HCT116 (cell line): ENCODE measurements at regions not wholly inside any gene's neighbourhood (a gene's known extent, or its start where the extent isn't known, plus 50 kb on each side); places are given as distances from the start of the nearest gene placed in this dataset.

Source experiments
- ATAC-seq: fragments of 200-7000 bp; cut with Tn5 transposase; 2 replicates; pipeline ENCODE4 v1.9.1; 2020; ENCODE audit warnings: mild to moderate bottlenecking, moderate library complexity
- BruUV-seq: library from RNA; stranded (reverse); fragments of 400-500 nt; replicated peaks from 2 replicates; lab custom pipeline; 2021; lab: Mats Ljungman, UMichigan
- CTCF ChIA-PET: fragments of 300-600 bp; sonication (Branson Sonifier 250); formaldehyde crosslinking; loops from one replicate; lab custom pipeline; 2021; ENCODE audit warnings: antibody characterized with exemption; lab: Charles Lee
- POLR2A ChIA-PET: fragments of 300-600, 350-600 bp; sonication (Branson Sonifier 250); formaldehyde crosslinking; loops from one replicate; lab custom pipeline; 2021; ENCODE audit warnings: antibody characterized with exemption; lab: Charles Lee
- RAD21 ChIA-PET, 2 experiments: fragments of 300-600 bp; sonication (Branson Sonifier 250); formaldehyde crosslinking; loops; one replicate each; lab custom pipeline; 2023; ENCODE audit warnings: low total read pairs in 2 of 2; ENCODE audit not compliant: uncharacterized antibody in 2 of 2, unreplicated experiment in 2 of 2, low non-redundant PET in 1 of 2; lab: Charles Lee
- DNase-seq: peaks from one replicate; pipeline ENCODE4 v3.0.0-alpha.2; 2010; ENCODE audit warnings: low read depth, low spot score
- H2AFZ ChIP-seq: fragments of 200-600 bp; shearing (Covaris generic), sonication (generic); 2 replicates; pipeline ENCODE4 v1.6.1; 2017; ENCODE audit warnings: low read depth, mixed run types, mixed read lengths, antibody characterized with exemption, low read length; ENCODE audit not compliant: poor library complexity, severe bottlenecking
- H3K27ac ChIP-seq: 2 replicates; pipeline ENCODE4 v1.5.1; 2012; ENCODE audit warnings: low read depth, low read length
- H3K27me3 ChIP-seq: fragments of 200-600 bp; sonication (generic); 2 replicates; pipeline ENCODE4 v1.6.1; 2016; ENCODE audit warnings: mixed run types, low read length, mixed read lengths; ENCODE audit not compliant: insufficient read depth
- H3K36me3 ChIP-seq, 2 experiments: fragments of 200-500 bp in 1 of 2; fragments of 200-600 bp in 1 of 2; sonication (Bioruptor generic) in 1 of 2; sonication (generic) in 1 of 2; 2 replicates each; pipeline versions ENCODE4 v1.5.1 to v1.6.1; 2014 to 2016; ENCODE audit warnings: low read length in 2 of 2, inconsistent platforms in 1 of 2, mixed read lengths in 1 of 2, mixed run types in 1 of 2; ENCODE audit not compliant: insufficient read depth in 2 of 2, control insufficient read depth in 1 of 2
- H3K4me1 ChIP-seq, 2 experiments: fragments of 200-600 bp in 1 of 2; sonication (generic) in 1 of 2; 2 replicates each; pipeline versions ENCODE4 v1.5.1 to v1.6.1; 2012 to 2017; ENCODE audit warnings: low read length in 2 of 2, inconsistent platforms in 1 of 2, mild to moderate bottlenecking in 1 of 2, mixed read lengths in 1 of 2, mixed run types in 1 of 2, moderate library complexity in 1 of 2; ENCODE audit not compliant: insufficient read depth in 2 of 2, control insufficient read depth in 1 of 2
- H3K4me2 ChIP-seq: fragments of 200-600 bp; sonication (generic); 2 replicates; pipeline ENCODE4 v1.6.1; 2017; ENCODE audit warnings: mixed run types, low read length, mixed read lengths
- H3K4me3 ChIP-seq, 2 experiments: fragments of 200-600 bp in 1 of 2; sonication (generic) in 1 of 2; replicated peaks in 1 of 2; 2 replicates each; pipeline ENCODE4 v1.5.1; 2011 to 2016; ENCODE audit warnings: low read length in 2 of 2, control low read depth in 1 of 2, low read depth in 1 of 2, mild to moderate bottlenecking in 1 of 2, mixed read lengths in 1 of 2, mixed run types in 1 of 2
- H3K79me2 ChIP-seq: fragments of 200-600 bp; sonication (generic); 2 replicates; pipeline ENCODE4 v1.6.1; 2017; ENCODE audit warnings: mild to moderate bottlenecking, mixed run types, low read length, moderate library complexity, mixed read lengths; ENCODE audit not compliant: insufficient read depth
- H3K9ac ChIP-seq: fragments of 200-600 bp; sonication (generic); 2 replicates; pipeline ENCODE4 v1.6.1; 2016; ENCODE audit warnings: low read length, mixed read lengths
- H3K9me2 ChIP-seq: fragments of 200-600 bp; sonication (generic), shearing (Covaris generic); 2 replicates; pipeline ENCODE4 v1.6.1; 2017; ENCODE audit warnings: mixed run types, mild to moderate bottlenecking, moderate library complexity; ENCODE audit not compliant: insufficient read depth
- H3K9me3 ChIP-seq, 2 experiments: fragments of 200-500 bp in 1 of 2; fragments of 200-600 bp in 1 of 2; sonication (Bioruptor generic) in 1 of 2; sonication (generic) in 1 of 2; 2 replicates each; pipeline ENCODE4 v1.6.1; 2014 to 2017; ENCODE audit warnings: low read length in 2 of 2, mixed read lengths in 2 of 2, inconsistent platforms in 1 of 2, low read depth in 1 of 2, mild to moderate bottlenecking in 1 of 2, mixed run types in 1 of 2, moderate library complexity in 1 of 2; ENCODE audit not compliant: control insufficient read depth in 1 of 2, insufficient read depth in 1 of 2
- H4K20me1 ChIP-seq: fragments of 200-600 bp; sonication (generic), shearing (Covaris generic); 2 replicates; pipeline ENCODE4 v1.6.1; 2017; ENCODE audit warnings: mixed run types, mild to moderate bottlenecking, moderate library complexity; ENCODE audit not compliant: insufficient read depth
- CEBPB ChIP-seq: IDR thresholded peaks from 2 replicates; pipeline ENCODE4 v1.6.1; 2012; ENCODE audit warnings: low read depth
- EGR1 ChIP-seq: IDR thresholded peaks from 2 replicates; pipeline ENCODE4 v1.6.1; 2012; ENCODE audit warnings: low read depth
- FOSL1 ChIP-seq: IDR thresholded peaks from 2 replicates; pipeline ENCODE4 v1.6.1; 2012; ENCODE audit warnings: low read depth
- POLR2A ChIP-seq: IDR thresholded peaks from 2 replicates; pipeline ENCODE4 v1.7.0; 2011; ENCODE audit warnings: borderline replicate concordance; ENCODE audit not compliant: insufficient read depth, insufficient read length; ENCODE audit errors: extremely low read depth
- POLR2AphosphoS5 ChIP-seq: IDR thresholded peaks from 2 replicates; pipeline ENCODE4 v1.6.1; 2011; ENCODE audit warnings: mild to moderate bottlenecking, low read depth, low read length, moderate library complexity
- RAD21 ChIP-seq: IDR thresholded peaks from 2 replicates; pipeline ENCODE4 v1.6.1; 2012; ENCODE audit warnings: low read depth, mild to moderate bottlenecking
- SIN3A ChIP-seq: IDR thresholded peaks from 2 replicates; pipeline ENCODE4 v1.6.1; 2012; ENCODE audit warnings: low read depth
- SP1 ChIP-seq: IDR thresholded peaks from 2 replicates; pipeline ENCODE4 v1.6.1; 2012; ENCODE audit warnings: low read depth
- SRF ChIP-seq: IDR thresholded peaks from 2 replicates; pipeline ENCODE4 v1.6.1; 2012; ENCODE audit warnings: low read depth
- TCF7L2 ChIP-seq: IDR thresholded peaks from 2 replicates; pipeline ENCODE4 v1.7.0; 2011; ENCODE audit warnings: borderline replicate concordance, inconsistent platforms; ENCODE audit not compliant: insufficient read depth, insufficient read length; ENCODE audit errors: extremely low read depth
- ZFX ChIP-seq: fragments of 450-650 bp; IDR thresholded peaks from 2 replicates; pipeline ENCODE4 v1.6.1; 2017
- ZNF274 ChIP-seq: fragments of 200-500 bp; sonication (Bioruptor generic); IDR thresholded peaks from 2 replicates; pipeline ENCODE4 v1.6.1; 2014; ENCODE audit warnings: mild to moderate bottlenecking, low read depth, low read length, inconsistent platforms
- intact Hi-C: fragments of 100-400 bp; cut with micrococcal nuclease; formaldehyde crosslinking; loops from 2 replicates; pipeline ENCODE4 v1.10.0; 2022
- TF ChIP-seq, protein P1 (sequence below): IDR thresholded peaks from 2 replicates; pipeline ENCODE4 v1.6.1; 2012
- TF ChIP-seq, protein P2 (sequence below), 3 experiments: fragments of 200-600 bp in 1 of 3; sonication (generic) in 1 of 3; IDR thresholded peaks in 2 of 3; conservative IDR thresholded peaks in 1 of 3; 2 replicates each; pipeline ENCODE4 v1.5.1; 2012 to 2017; ENCODE audit warnings: low read depth in 2 of 3, low read length in 2 of 3, antibody characterized with exemption in 1 of 3, borderline replicate concordance in 1 of 3, control low read depth in 1 of 3, mild to moderate bottlenecking in 1 of 3, mixed read lengths in 1 of 3, mixed run types in 1 of 3, moderate library complexity in 1 of 3; ENCODE audit not compliant: insufficient read depth in 1 of 3
- TF ChIP-seq, protein P3 (sequence below): IDR thresholded peaks from 2 replicates; pipeline ENCODE4 v1.6.1; 2012; ENCODE audit warnings: low read depth

DNA sequence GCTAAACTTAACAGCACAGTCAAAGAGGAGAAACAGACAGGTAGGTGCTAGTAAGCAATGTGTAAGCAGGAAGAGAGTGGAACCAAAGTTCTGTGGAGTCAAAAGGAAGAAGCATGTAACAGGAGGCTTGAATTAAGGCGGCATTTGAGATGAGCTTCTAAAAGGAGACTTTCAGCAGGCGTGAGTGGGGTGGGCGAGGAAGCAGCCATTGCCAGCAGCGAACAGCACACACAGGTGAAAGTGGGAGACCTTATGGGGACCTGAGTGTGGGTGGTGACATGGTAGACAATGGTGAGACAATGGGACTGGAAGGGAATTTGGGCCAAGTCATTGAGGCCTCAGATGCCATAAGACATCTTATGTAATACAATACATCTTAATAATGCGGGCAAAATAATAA, 195.0 kb downstream of the PAX1 start (continued):
- TF ChIP-seq POLR2A: no peak

DNA sequence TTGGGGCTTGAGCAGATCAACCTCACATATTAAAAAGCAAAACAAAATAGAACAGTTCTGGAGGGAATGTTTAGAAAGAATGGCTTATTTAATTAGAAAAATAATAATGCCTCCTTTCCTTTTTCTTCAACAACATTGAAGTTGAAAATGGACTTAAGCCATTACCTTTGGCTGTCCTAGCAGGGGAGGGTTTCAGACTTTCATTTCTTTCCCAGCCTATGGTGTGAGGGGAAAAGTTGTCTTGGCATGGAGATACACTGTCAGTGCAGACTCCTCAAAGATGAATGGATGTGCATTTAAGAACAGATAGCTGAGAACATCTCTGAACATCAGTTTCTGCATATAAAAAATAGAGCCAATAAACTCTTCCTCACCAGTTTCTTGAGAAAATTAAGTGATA, 169.5 kb downstream of the PAX1 start:
- H4K20me1 ChIP-seq: no peaks in the 10 kb centered on the region
- no TSS peak for BruUV-seq
- POLR2A ChIA-PET: no interaction called here
- no peak overlapping the region for H2AFZ ChIP-seq
- TF ChIP-seq SRF (no peak), ZFX (no peak), EGR1 (no peak), POLR2AphosphoS5 (no peak), FOSL1 (no peak), RAD21 (no peak)
- TF ChIP-seq, protein P1, sequence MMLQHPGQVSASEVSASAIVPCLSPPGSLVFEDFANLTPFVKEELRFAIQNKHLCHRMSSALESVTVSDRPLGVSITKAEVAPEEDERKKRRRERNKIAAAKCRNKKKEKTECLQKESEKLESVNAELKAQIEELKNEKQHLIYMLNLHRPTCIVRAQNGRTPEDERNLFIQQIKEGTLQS: no peak
- TF ChIP-seq, all 23 proteins: peak for 0
- Histone ChIP-seq H3K79me2 (no peaks in the 10 kb centered on the region), H3K9me2 (no peaks in the 10 kb centered on the region), H3K27ac (no peak overlapping the region), H3K4me3 (no peak overlapping the region), H3K27me3 (no peaks in the 10 kb centered on the region), H3K4me1 (no peaks in the 10 kb centered on the region), H3K9ac (no peak overlapping the region), H3K9me3 (peaks cover 0 to 8% of the 10 kb centered on the region in 2 experiments; a peak in 2 of 4 replicates), H3K36me3 (no peaks in the 10 kb centered on the region), H3K4me2 (no peak overlapping the region)
- ChIA-PET CTCF (no interaction called here), RAD21 (no interaction called here)
- intact Hi-C loops: no loop called here
- no peak for ATAC-seq
- DNase-seq: no peak

DNA sequence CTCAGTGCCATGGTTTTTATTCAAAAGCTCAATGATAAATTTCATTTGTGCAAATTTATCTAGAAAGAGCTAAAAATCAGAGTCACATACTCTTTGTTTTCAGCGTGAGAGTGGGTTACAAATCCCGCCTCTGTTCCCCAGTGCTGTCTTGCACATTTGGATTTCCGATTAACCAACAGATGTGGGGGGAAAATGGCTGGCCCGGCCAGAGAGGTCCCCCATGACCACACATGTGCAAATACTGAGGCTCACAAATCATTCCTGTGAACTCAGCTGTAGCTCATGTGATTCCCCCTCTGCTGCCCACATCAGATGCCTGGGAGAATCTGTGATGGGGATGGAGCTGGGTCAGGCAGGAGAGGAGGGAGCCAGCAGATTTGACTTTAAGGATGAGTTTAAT, 168.7 kb downstream of the PAX1 start:
- RAD21 ChIA-PET: no interaction called here
- intact Hi-C loops: no loop called here
- no peak overlapping the region for H3K4me2 ChIP-seq
- no peak for DNase-seq
- CTCF ChIA-PET: no interaction called here
- H3K9ac ChIP-seq: no peak overlapping the region
- BruUV-seq: no TSS peak
- H2AFZ ChIP-seq: no peak overlapping the region
- H3K9me3 ChIP-seq: peaks cover 0 to 4% of the 10 kb centered on the region in 2 experiments; a peak in 2 of 4 replicates
- H3K4me1 ChIP-seq: no peaks in the 10 kb centered on the region
- POLR2A ChIA-PET: no interaction called here
- no peak overlapping the region for H3K4me3 ChIP-seq
- H3K36me3 ChIP-seq: no peaks in the 10 kb centered on the region
- H4K20me1 ChIP-seq: no peaks in the 10 kb centered on the region
- no peaks in the 10 kb centered on the region for H3K79me2 ChIP-seq
- TF ChIP-seq, protein P2, sequence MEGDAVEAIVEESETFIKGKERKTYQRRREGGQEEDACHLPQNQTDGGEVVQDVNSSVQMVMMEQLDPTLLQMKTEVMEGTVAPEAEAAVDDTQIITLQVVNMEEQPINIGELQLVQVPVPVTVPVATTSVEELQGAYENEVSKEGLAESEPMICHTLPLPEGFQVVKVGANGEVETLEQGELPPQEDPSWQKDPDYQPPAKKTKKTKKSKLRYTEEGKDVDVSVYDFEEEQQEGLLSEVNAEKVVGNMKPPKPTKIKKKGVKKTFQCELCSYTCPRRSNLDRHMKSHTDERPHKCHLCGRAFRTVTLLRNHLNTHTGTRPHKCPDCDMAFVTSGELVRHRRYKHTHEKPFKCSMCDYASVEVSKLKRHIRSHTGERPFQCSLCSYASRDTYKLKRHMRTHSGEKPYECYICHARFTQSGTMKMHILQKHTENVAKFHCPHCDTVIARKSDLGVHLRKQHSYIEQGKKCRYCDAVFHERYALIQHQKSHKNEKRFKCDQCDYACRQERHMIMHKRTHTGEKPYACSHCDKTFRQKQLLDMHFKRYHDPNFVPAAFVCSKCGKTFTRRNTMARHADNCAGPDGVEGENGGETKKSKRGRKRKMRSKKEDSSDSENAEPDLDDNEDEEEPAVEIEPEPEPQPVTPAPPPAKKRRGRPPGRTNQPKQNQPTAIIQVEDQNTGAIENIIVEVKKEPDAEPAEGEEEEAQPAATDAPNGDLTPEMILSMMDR (IDR thresholded peaks at IDR 0.05 in 2 of 3, conservative IDR thresholded peaks at IDR 0.05 in 1 of 3; ENCODE audit: borderline replicate concordance in 1 of 3, insufficient read depth in 1 of 3, low read depth in 2 of 3, low read length in 2 of 3): no peak
- no peak for TF ChIP-seq TCF7L2
- no peak for TF ChIP-seq ZNF274
- no peak for TF ChIP-seq FOSL1
- no peak for TF ChIP-seq SP1
- TF ChIP-seq CEBPB: no peak
- TF ChIP-seq, protein P3, sequence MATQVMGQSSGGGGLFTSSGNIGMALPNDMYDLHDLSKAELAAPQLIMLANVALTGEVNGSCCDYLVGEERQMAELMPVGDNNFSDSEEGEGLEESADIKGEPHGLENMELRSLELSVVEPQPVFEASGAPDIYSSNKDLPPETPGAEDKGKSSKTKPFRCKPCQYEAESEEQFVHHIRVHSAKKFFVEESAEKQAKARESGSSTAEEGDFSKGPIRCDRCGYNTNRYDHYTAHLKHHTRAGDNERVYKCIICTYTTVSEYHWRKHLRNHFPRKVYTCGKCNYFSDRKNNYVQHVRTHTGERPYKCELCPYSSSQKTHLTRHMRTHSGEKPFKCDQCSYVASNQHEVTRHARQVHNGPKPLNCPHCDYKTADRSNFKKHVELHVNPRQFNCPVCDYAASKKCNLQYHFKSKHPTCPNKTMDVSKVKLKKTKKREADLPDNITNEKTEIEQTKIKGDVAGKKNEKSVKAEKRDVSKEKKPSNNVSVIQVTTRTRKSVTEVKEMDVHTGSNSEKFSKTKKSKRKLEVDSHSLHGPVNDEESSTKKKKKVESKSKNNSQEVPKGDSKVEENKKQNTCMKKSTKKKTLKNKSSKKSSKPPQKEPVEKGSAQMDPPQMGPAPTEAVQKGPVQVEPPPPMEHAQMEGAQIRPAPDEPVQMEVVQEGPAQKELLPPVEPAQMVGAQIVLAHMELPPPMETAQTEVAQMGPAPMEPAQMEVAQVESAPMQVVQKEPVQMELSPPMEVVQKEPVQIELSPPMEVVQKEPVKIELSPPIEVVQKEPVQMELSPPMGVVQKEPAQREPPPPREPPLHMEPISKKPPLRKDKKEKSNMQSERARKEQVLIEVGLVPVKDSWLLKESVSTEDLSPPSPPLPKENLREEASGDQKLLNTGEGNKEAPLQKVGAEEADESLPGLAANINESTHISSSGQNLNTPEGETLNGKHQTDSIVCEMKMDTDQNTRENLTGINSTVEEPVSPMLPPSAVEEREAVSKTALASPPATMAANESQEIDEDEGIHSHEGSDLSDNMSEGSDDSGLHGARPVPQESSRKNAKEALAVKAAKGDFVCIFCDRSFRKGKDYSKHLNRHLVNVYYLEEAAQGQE: no peak
- TF ChIP-seq SIN3A: no peak
- no peak overlapping the region for H3K27ac ChIP-seq
- H3K9me2 ChIP-seq: no peaks in the 10 kb centered on the region
- no peak for ATAC-seq
- no peaks in the 10 kb centered on the region for H3K27me3 ChIP-seq
